Astrocyte of the spinal cord (primary cell): ENCODE measurements at regions not wholly inside any gene's neighbourhood (a gene's known extent, or its start where the extent isn't known, plus 50 kb on each side); places are given as distances from the start of the nearest gene placed in this dataset.
"Not testable (repeated sequence)": the region's sequence is repeated elsewhere in the genome, so short reads cannot be mapped to it uniquely, and the experiment has no call there.

ENCODE experiments used
- DNase-seq: peaks from one replicate; pipeline ENCODE4 v3.0.0; 2011; ENCODE audit warnings: low read depth, low spot score
- H3K4me3 ChIP-seq: 2 replicates; pipeline ENCODE4 v1.5.1; 2011; ENCODE audit warnings: low read depth, mild to moderate bottlenecking, low read length, moderate library complexity
- CTCF ChIP-seq: IDR thresholded peaks from 2 replicates; pipeline ENCODE4 v1.5.1; 2012; ENCODE audit warnings: low read depth, mild to moderate bottlenecking, low read length, inconsistent platforms
- in situ Hi-C: cut with HindIII; loops from 2 replicates; pipeline ENCODE4 v1.10.0; 2017; ENCODE audit warnings: low sequenced_read_pairs

DNA sequence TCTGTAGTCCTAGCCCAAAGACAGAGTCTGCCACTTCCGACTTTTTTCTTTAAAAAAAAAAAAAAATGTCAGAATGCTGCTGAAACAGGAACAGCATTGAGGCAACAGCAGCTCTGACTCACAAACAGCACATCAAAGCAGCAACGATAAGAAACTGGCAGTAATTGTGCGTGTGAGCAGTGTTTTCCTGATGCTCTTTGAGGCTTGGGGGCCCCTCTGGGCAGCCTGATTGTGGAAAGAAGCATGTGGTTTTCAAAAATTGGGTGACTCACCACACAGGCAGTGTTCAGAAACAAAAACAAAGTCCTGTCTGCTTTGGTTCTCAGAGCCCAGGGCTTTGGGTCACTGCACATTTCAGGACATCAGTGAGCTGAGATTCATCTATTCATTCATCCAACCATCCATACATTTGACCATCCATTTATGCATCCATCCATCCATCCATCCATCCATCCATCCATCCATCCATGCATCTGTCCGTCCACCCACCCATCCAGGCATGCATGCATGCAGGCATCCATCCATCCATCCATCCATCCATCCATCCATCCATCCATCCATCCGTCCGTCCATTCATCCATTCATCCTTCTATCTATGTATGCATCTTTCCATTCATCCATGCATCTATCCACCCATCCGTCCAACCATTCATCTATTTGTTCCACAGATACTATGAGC, 308.4 kb downstream of the RPLP1 start:
- no peak overlapping the region for H3K4me3 ChIP-seq
- DNase-seq, result peak; percentile 98
- in situ Hi-C loops, result no loop called here
- TF ChIP-seq CTCF, result no peak

DNA sequence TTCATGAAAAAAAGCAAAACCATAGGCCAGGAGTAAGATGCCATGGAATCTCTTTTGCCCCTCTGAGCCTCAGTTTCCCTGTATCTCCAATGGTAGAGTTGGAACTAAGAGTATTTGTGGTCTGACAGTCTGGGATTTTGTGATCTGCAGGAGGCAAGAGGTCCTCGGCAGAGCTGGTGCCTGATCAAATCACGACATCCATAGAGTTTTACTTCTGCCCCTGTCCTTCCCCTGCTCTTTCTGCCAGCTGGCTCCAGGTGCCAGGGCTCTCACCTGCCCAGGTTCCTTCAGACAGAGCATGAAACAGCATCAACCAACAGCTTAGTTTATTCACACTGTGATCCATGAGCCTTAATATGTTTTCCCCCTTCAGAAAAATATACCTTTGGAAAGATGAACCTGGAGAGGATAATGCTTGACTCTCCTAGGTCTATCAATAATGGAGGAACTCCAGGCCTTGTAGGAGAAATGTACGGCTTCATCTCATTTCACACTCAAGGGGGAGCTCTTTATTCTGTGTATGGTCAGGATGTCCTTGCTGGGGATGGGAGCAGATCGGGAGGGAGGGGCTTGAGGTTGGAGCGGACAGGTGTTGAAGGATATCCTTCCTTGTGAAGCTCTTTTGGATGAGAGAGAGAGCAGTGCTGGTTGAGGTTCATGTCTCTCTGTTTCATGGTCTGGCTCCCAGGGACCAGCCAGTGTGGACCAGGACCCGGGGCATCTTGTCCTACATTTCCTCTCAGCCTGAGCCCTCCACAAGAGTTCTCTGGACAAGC, 309.9 kb downstream of the RPLP1 start:
- no peak for DNase-seq
- in situ Hi-C loops, result no loop called here
- no peak overlapping the region for H3K4me3 ChIP-seq
- peak; percentile 22 for TF ChIP-seq CTCF

- in situ Hi-C loops, result no loop called here
- no peak for TF ChIP-seq CTCF
These were observed 311.2 kb downstream of the RPLP1 start for GRCh38 chr15:69763831-69764230.

GRCh38 chr15:69766156-69766555, 313.5 kb downstream of the RPLP1 start:
- in situ Hi-C loops, result no loop called here
- TF ChIP-seq CTCF, result no peak
- DNase-seq, result no peak
- no peak overlapping the region for H3K4me3 ChIP-seq

More at GRCh38 chr15:69763831-69764230, 311.2 kb downstream of the RPLP1 start:
- H3K4me3 ChIP-seq, result no peak overlapping the region
- DNase-seq, result no peak

GRCh38 chr15:69767191-69767590, 314.6 kb downstream of the RPLP1 start:
- DNase-seq, result no peak
- no peak overlapping the region for H3K4me3 ChIP-seq
- in situ Hi-C loops, result no loop called here
- TF ChIP-seq CTCF, result no peak

DNA sequence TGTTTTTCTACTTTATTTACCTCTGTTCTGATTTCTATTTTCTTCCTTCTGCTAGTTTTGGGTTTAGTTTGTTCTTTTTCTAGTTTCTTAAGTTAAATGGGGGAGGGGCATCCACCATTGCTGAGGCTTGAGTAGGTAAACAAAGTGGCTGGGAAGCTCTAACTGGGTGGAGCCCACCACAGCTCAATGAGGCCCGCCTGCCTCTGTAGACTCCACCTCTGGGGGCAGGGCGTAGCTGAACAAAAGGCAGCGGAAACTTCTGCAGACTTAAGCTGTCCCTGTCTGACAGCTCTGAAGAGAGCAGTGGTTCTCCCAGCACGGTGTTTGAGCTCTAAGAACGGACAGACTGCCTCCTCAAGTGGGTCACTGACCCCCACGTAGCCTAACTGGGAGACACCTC, 316.7 kb downstream of the RPLP1 start:
- in situ Hi-C loops, H3K4me3 ChIP-seq, DNase-seq: not testable (repeated sequence)

DNA sequence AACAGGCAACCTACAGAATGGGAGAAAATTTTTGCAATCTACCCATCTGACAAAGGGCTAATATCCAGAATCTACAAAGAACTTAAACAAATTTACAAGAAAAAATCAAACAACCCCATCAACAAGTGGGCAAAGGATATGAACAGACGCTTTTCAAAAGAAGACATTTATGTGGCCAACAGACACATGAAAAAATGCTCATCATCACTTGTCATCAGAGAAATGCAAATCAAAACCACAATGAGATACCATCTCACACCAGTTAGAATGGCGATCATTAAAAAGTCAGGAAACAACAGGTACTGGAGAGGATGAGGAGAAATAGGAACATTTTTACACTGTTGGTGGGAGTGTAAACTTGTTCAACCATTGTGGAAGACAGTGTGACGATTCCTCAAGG, 321.6 kb downstream of the RPLP1 start:
- in situ Hi-C loops, DNase-seq, H3K4me3 ChIP-seq: not testable (repeated sequence)

DNA sequence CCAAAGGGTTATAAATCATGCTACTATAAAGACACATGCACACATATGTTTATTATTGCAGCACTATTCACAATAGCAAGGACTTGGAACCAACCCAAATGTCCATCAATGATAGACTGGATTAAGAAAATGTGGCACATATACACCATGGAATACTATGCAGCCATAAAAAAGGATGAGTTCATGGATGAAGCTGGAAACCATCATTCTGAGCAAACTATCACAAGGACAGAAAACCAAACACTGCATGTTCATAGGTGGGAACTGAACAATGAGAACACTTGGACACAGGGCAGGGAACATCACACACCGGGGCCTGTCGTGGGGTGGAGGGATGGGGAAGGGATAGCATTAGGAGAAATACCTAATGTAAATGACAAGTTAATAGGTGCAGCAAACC, 322.1 kb downstream of the RPLP1 start:
- DNase-seq, in situ Hi-C loops, H3K4me3 ChIP-seq: not testable (repeated sequence)
